ENCODE measurements at regions not wholly inside any gene's neighbourhood (a gene's known extent, or its start where the extent isn't known, plus 50 kb on each side); places are given as distances from the start of the nearest gene placed in this dataset.

- no peak for DNase-seq
Measured at GRCh38 chr6:15993716-15994228, 135.1 kb upstream of the MYLIP start.

GRCh38 chr6:15990179-15990578 is 138.7 kb upstream of the MYLIP start:
- DNase-seq: no peak

GRCh38 chr6:15989397-15989796 is 139.5 kb upstream of the MYLIP start:
- DNase-seq: no peak

GRCh38 chr6:15987569-15987968 is 141.3 kb upstream of the MYLIP start:
- DNase-seq: peak; percentile 32

- DNase-seq: no peak
Measured at GRCh38 chr6:15986027-15986629, 142.8 kb upstream of the MYLIP start.

- DNase-seq: no peak
Measured at GRCh38 chr6:15985379-15985959, 143.4 kb upstream of the MYLIP start.

- no peak for DNase-seq
Measured at GRCh38 chr6:15981956-15982355, 146.9 kb upstream of the MYLIP start.

GRCh38 chr6:15980801-15981200 is 148.1 kb upstream of the MYLIP start:
- DNase-seq: no peak

GRCh38 chr6:15978426-15978825 is 150.5 kb upstream of the MYLIP start:
- DNase-seq: no peak

- DNase-seq: no peak
Measured at GRCh38 chr6:15977050-15977449, 151.8 kb upstream of the MYLIP start.

GRCh38 chr6:15974817-15975216 is 154.1 kb upstream of the MYLIP start:
- DNase-seq: no peak

- DNase-seq: no peak
Measured at GRCh38 chr6:15970517-15970916, 158.4 kb upstream of the MYLIP start.

- DNase-seq: no peak
Measured at GRCh38 chr6:15969236-15969778, 159.6 kb upstream of the MYLIP start.

GRCh38 chr6:15968519-15968918 is 160.4 kb upstream of the MYLIP start:
- DNase-seq: no peak

- DNase-seq: no peak
Measured at GRCh38 chr6:15966000-15966520, 162.8 kb upstream of the MYLIP start.

- DNase-seq: no peak
Measured at GRCh38 chr6:15962449-15962764, 166.5 kb upstream of the MYLIP start.

- no peak for DNase-seq
Measured at GRCh38 chr6:15961635-15962448, 167.0 kb upstream of the MYLIP start.

- no peak for DNase-seq
Measured at GRCh38 chr6:15960740-15961634, 167.9 kb upstream of the MYLIP start.

GRCh38 chr6:15957655-15958169 is 171.2 kb upstream of the MYLIP start:
- DNase-seq: no peak

- DNase-seq: no peak
Measured at GRCh38 chr6:15956205-15957106, 172.4 kb upstream of the MYLIP start.

- no peak for DNase-seq
Measured at GRCh38 chr6:15955484-15955883, 173.4 kb upstream of the MYLIP start.

All from NCI-H187 treated with DMSO at 0.1 percent for 48 hours (cell line).